Fibroblast of lung (primary cell): ENCODE measurements at regions not wholly inside any gene's neighbourhood (a gene's known extent, or its start where the extent isn't known, plus 50 kb on each side); places are given as distances from the start of the nearest gene placed in this dataset.

Experiments
- DNase-seq, 2 donors: peaks; one replicate each; pipeline versions ENCODE4 v3.0.0 to v3.0.0-alpha.2; 2010; ENCODE audit warnings: low read depth in 2 of 2
- H2AFZ ChIP-seq: 2 replicates; pipeline ENCODE4 v1.5.1; 2012; ENCODE audit warnings: low read length, control low read depth, inconsistent platforms
- H3K27ac ChIP-seq: 2 replicates; pipeline ENCODE4 v1.5.1; 2011; ENCODE audit warnings: low read length, control low read depth; ENCODE audit not compliant: insufficient read depth
- H3K27me3 ChIP-seq: 2 replicates; pipeline ENCODE4 v1.5.1; 2011; ENCODE audit warnings: mild to moderate bottlenecking, low read length; ENCODE audit not compliant: control insufficient read depth, insufficient read depth
- H3K36me3 ChIP-seq: 2 replicates; pipeline ENCODE4 v1.5.1; 2011; ENCODE audit warnings: low read length; ENCODE audit not compliant: control insufficient read depth, insufficient read depth
- H3K4me1 ChIP-seq: 2 replicates; pipeline ENCODE4 v1.5.1; 2011; ENCODE audit warnings: low read length; ENCODE audit not compliant: control insufficient read depth, insufficient read depth; ENCODE audit errors: extremely low read depth
- H3K4me2 ChIP-seq: 2 replicates; pipeline ENCODE4 v1.5.1; 2011; ENCODE audit warnings: low read length, control low read depth; ENCODE audit not compliant: insufficient read depth; ENCODE audit errors: extremely low read depth
- H3K4me3 ChIP-seq, 4 experiments: fragments of 200-600 bp in 1 of 4; sonication (generic) in 1 of 4; replicated peaks in 1 of 4; 2 replicates each; pipeline ENCODE4 v1.5.1; 2011 to 2016; ENCODE audit warnings: low read length in 4 of 4, low read depth in 3 of 4, mild to moderate bottlenecking in 3 of 4, control low read depth in 2 of 4, inconsistent platforms in 1 of 4, mixed read lengths in 1 of 4; ENCODE audit not compliant: insufficient read depth in 1 of 4; ENCODE audit errors: control extremely low read depth in 1 of 4
- H3K79me2 ChIP-seq: 2 replicates; pipeline ENCODE4 v1.5.1; 2012; ENCODE audit warnings: mild to moderate bottlenecking, low read length, inconsistent platforms; ENCODE audit not compliant: control insufficient read depth, insufficient read depth
- H3K9ac ChIP-seq: 2 replicates; pipeline ENCODE4 v1.5.1; 2011; ENCODE audit warnings: mild to moderate bottlenecking, low read length, control low read depth; ENCODE audit not compliant: insufficient read depth
- H3K9me3 ChIP-seq: 2 replicates; pipeline ENCODE4 v1.5.1; 2012; ENCODE audit warnings: low read depth, low read length; ENCODE audit not compliant: control insufficient read depth, insufficient read depth
- H4K20me1 ChIP-seq: 2 replicates; pipeline ENCODE4 v1.5.1; 2011; ENCODE audit warnings: low read length; ENCODE audit not compliant: control insufficient read depth, insufficient read depth; ENCODE audit errors: extremely low read depth
- CTCF ChIP-seq, 2 donors: IDR thresholded peaks in 1 of 2; conservative IDR thresholded peaks in 1 of 2; 1 replicate in 1 of 2; 2 replicates in 1 of 2; pipeline ENCODE4 v1.5.1; 2011 to 2012; ENCODE audit warnings: low read length in 2 of 2, control low read depth in 1 of 2, inconsistent platforms in 1 of 2, low read depth in 1 of 2, mild to moderate bottlenecking in 1 of 2
- EZH2 ChIP-seq: IDR thresholded peaks from 2 replicates; pipeline ENCODE4 v1.5.1; 2012; ENCODE audit warnings: low read length, control low read depth, mild to moderate bottlenecking; ENCODE audit errors: missing control alignments

GRCh38 chr2:5851410-5851809, 159.2 kb downstream of the SOX11 start:
- no peaks in the 10 kb centered on the region for H4K20me1 ChIP-seq
- TF ChIP-seq CTCF (conservative IDR thresholded peaks at IDR 0.05 in 1 of 2, IDR thresholded peaks at IDR 0.05 in 1 of 2; ENCODE audit: low read depth in 1 of 2, low read length in 2 of 2) (no peak), EZH2 (no peak)
- no peaks in the 10 kb centered on the region for H3K9me3 ChIP-seq
- no peaks in the 10 kb centered on the region for H3K36me3 ChIP-seq
- H3K4me1 ChIP-seq, result no peaks in the 10 kb centered on the region
- no peak overlapping the region for H3K27ac ChIP-seq
- no peak overlapping the region for H3K9ac ChIP-seq
- no peaks in the 10 kb centered on the region for H3K79me2 ChIP-seq
- H3K27me3 ChIP-seq, result no peaks in the 10 kb centered on the region
- no peak overlapping the region for H3K4me2 ChIP-seq
- peak; percentile 1 to 48 for DNase-seq
- no peak overlapping the region for H2AFZ ChIP-seq
- H3K4me3 ChIP-seq, result no peak overlapping the region

DNA sequence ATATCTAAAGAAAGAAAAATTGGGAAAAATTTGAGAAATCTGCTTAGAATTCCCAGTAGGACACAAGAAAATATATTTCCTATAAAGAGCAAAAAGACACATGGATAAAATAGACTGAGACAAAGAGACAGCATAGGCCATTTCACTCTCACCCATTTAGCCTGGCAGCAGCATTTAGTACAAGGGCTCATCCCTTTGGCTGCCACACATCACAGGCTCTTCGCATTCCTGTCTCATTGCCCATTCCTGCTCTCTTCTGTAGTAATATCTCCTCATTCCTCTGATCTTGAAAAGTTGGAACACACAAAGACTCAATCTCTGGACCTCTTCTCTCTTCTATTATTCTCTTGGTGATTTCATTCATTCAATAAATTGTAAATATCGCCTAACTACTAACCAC, 162.6 kb downstream of the SOX11 start:
- H4K20me1 ChIP-seq, result no peaks in the 10 kb centered on the region

GRCh38 chr2:5867056-5867455, 174.9 kb downstream of the SOX11 start:
- TF ChIP-seq CTCF (conservative IDR thresholded peaks at IDR 0.05 in 1 of 2, IDR thresholded peaks at IDR 0.05 in 1 of 2; ENCODE audit: low read depth in 1 of 2, low read length in 2 of 2) (no peak), EZH2 (no peak)
- Histone ChIP-seq H2AFZ (no peak overlapping the region), H3K4me3 (no peak overlapping the region), H3K79me2 (no peaks in the 10 kb centered on the region), H3K27me3 (no peaks in the 10 kb centered on the region), H4K20me1 (no peaks in the 10 kb centered on the region), H3K4me1 (no peaks in the 10 kb centered on the region), H3K4me2 (no peak overlapping the region), H3K36me3 (no peaks in the 10 kb centered on the region), H3K27ac (no peak overlapping the region), H3K9ac (no peak overlapping the region), H3K9me3 (no peaks in the 10 kb centered on the region)
- DNase-seq, result no peak

More for the DNA sequence above, 162.6 kb downstream of the SOX11 start:
- DNase-seq, result no peak
- Histone ChIP-seq H3K9me3 (no peaks in the 10 kb centered on the region), H3K36me3 (no peaks in the 10 kb centered on the region), H3K27ac (no peak overlapping the region), H3K27me3 (no peaks in the 10 kb centered on the region), H3K4me3 (no peak overlapping the region), H3K9ac (no peak overlapping the region), H2AFZ (no peak overlapping the region), H3K4me2 (no peak overlapping the region), H3K79me2 (no peaks in the 10 kb centered on the region), H3K4me1 (no peaks in the 10 kb centered on the region)
- TF ChIP-seq EZH2 (no peak), CTCF (conservative IDR thresholded peaks at IDR 0.05 in 1 of 2, IDR thresholded peaks at IDR 0.05 in 1 of 2; ENCODE audit: low read depth in 1 of 2, low read length in 2 of 2) (no peak)
